ENCODE measurements at regions not wholly inside any gene's neighbourhood (a gene's known extent, or its start where the extent isn't known, plus 50 kb on each side); places are given as distances from the start of the nearest gene placed in this dataset.

DNA sequence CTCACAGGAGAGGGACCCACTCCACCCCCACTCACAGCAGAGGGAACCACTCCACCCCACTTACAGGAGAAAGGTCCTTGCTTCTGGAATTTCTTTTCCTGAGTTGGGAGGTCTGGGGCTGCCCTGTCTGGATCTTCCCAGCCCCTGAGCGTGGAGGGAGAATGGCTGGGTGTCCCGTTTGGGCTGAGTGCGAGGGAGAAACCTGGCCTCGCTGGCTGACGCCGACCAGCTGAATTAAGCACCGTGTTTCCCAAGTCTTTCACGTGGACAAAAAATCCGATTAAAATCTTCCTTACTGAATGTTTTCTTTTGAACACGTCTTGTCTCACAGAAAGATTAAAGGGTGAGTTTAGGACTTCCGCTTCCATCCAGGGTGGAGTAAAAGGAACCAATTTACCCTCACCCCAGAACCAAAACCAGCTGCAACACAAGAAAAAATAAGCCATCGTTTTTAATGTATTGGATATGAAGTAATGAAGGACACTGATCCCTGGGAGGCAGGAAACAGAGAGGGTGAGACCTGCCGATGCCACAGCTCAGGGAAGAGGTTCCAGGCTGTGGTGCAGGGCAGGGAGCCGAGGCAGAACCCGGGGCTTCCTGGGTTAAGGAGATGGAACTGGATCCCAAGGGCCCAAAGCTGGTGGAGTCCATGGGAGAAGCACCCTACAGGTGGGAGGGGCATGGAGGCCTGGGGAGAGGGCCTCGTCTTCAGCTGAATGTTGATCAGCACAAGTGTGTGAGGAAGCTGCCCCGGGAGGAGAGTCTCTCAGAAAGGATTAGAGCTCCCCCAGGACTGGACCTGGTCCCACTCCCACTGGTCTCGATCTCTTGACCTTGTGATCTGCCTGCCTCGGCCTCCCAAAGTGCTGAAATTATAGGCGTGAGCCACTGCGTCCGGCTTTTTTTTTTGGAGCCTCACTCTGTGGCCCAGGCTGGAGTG lies 60.3 kb downstream of the RTP5 start:
- Histone ChIP-seq H3K23ac (ENCODE audit: insufficient read length, low read depth, low read length) (no peak overlapping the region), H3K14ac (ENCODE audit: insufficient read depth, low read length) (no peak overlapping the region; the same call in 1 of the 2 replicates), H3K4me2 (ENCODE audit: insufficient read depth, insufficient read length, low read length) (no peak overlapping the region), H3K4ac (ENCODE audit: low read depth, low read length) (no peak overlapping the region), H3T11ph (ENCODE audit: low read length) (no peak overlapping the region), H3K56ac (ENCODE audit: insufficient read length, low read depth, low read length) (no peak overlapping the region), H3K9me3 (ENCODE audit: control insufficient read depth, low read depth, low read length) (no peaks in the 10 kb centered on the region), H4K5ac (ENCODE audit: insufficient read length, low read depth, low read length) (no peak overlapping the region), H2BK20ac (ENCODE audit: low read depth, low read length, poor library complexity, severe bottlenecking) (no peak overlapping the region), H2AK5ac (ENCODE audit: insufficient read length, low read length) (no peak overlapping the region), H3K79me2 (ENCODE audit: insufficient read depth, low read length) (no peaks in the 10 kb centered on the region), H3K27ac (ENCODE audit: insufficient read length, low read depth, low read length) (no peak overlapping the region), H3K18ac (ENCODE audit: insufficient read length, low read depth, low read length) (no peak overlapping the region), H3K27me3 (ENCODE audit: insufficient read depth, low read length) (no peaks in the 10 kb centered on the region), H3K79me1 (ENCODE audit: insufficient read depth, low read depth, low read length, poor library complexity, severe bottlenecking) (no peaks in the 10 kb centered on the region), H2BK15ac (ENCODE audit: low read depth, low read length) (no peak overlapping the region), H3K9ac (ENCODE audit: extremely low read depth, insufficient read length, low read length) (no peak overlapping the region), H4K91ac (ENCODE audit: insufficient read length, low read depth, low read length) (no peak overlapping the region), H4K8ac (replicated peaks; ENCODE audit: insufficient read length, low read depth, low read length) (no peak overlapping the region), H2BK12ac (ENCODE audit: insufficient read length, low read depth, low read length) (no peak overlapping the region), H2BK120ac (ENCODE audit: low read depth, low read length, poor library complexity, severe bottlenecking) (no peak overlapping the region), H3K23me2 (ENCODE audit: insufficient read length, low read depth, low read length, poor library complexity, severe bottlenecking) (no peaks in the 10 kb centered on the region), H3K4me1 (ENCODE audit: insufficient read depth, low read length) (no peaks in the 10 kb centered on the region), H4K20me1 (ENCODE audit: control insufficient read depth, insufficient read depth, insufficient read length) (no peaks in the 10 kb centered on the region), H2BK5ac (ENCODE audit: insufficient read length, low read length) (no peak overlapping the region), H2AFZ (ENCODE audit: low read length) (no peak overlapping the region)
- DNase-seq = peak; percentile 31
- no peak overlapping the region; a peak in 1 of 5 replicates for H3K4me3 Mint-ChIP-seq
- H3K9me3 Mint-ChIP-seq = peaks cover 0 to 1% of the 10 kb centered on the region in 2 experiments; a peak in 1 of 5 replicates
- peaks cover 9 to 12% of the 10 kb centered on the region in 2 experiments; a peak in 3 of 4 replicates for H3K4me1 Mint-ChIP-seq
- no peaks in the 10 kb centered on the region for H3K36me3 Mint-ChIP-seq (ENCODE audit: insufficient read depth in 1 of 3, low read depth in 3 of 3)
- H3K27me3 Mint-ChIP-seq (ENCODE audit: low read depth) = no peaks in the 10 kb centered on the region; the same call in 1 of the 2 replicates
- H3K27ac Mint-ChIP-seq = peak overlapping the region in 2 of 3 experiments; percentile 55 to 71; a peak in 4 of 7 replicates
- TF ChIP-seq, protein P1, sequence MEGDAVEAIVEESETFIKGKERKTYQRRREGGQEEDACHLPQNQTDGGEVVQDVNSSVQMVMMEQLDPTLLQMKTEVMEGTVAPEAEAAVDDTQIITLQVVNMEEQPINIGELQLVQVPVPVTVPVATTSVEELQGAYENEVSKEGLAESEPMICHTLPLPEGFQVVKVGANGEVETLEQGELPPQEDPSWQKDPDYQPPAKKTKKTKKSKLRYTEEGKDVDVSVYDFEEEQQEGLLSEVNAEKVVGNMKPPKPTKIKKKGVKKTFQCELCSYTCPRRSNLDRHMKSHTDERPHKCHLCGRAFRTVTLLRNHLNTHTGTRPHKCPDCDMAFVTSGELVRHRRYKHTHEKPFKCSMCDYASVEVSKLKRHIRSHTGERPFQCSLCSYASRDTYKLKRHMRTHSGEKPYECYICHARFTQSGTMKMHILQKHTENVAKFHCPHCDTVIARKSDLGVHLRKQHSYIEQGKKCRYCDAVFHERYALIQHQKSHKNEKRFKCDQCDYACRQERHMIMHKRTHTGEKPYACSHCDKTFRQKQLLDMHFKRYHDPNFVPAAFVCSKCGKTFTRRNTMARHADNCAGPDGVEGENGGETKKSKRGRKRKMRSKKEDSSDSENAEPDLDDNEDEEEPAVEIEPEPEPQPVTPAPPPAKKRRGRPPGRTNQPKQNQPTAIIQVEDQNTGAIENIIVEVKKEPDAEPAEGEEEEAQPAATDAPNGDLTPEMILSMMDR (conservative IDR thresholded peaks at IDR 0.05) = no peak
- WGBS (ENCODE audit: extremely low coverage, insufficient read length, low lambda C conversion rate) = no CpG with 5 or more reads among the region's 22 CpGs
